Natural killer cell (primary cell): ENCODE measurements at regions not wholly inside any gene's neighbourhood (a gene's known extent, or its start where the extent isn't known, plus 50 kb on each side); places are given as distances from the start of the nearest gene placed in this dataset.

ENCODE experiments used
- ATAC-seq, 3 donors: fragments of 150-1000 bp in 2 of 3; fragments of 200-7000 bp in 1 of 3; cut with Tn5 transposase; 1 replicate in 1 of 3; 2 replicates in 2 of 3; pipeline ENCODE4 v1.10.0; 2021; ENCODE audit warnings: mild to moderate bottlenecking in 2 of 3, moderate library complexity in 2 of 3
- DNase-seq, 2 donors: peaks; one replicate each; pipeline versions ENCODE4 v3.0.0 to v3.0.0-alpha.2; 2013 to 2021; ENCODE audit warnings: mixed read lengths in 1 of 2
- H3K27ac ChIP-seq: one replicate; pipeline ENCODE4 v1.5.1; 2013; ENCODE audit warnings: mild to moderate bottlenecking, low read length
- H3K27me3 ChIP-seq: one replicate; pipeline ENCODE4 v1.6.1; 2013; ENCODE audit warnings: low read length; ENCODE audit not compliant: control insufficient read depth, insufficient read depth
- H3K36me3 ChIP-seq: one replicate; pipeline ENCODE4 v1.6.1; 2013; ENCODE audit warnings: low read length; ENCODE audit not compliant: control insufficient read depth, insufficient read depth
- H3K4me1 ChIP-seq: one replicate; pipeline ENCODE4 v1.6.1; 2013; ENCODE audit warnings: low read length; ENCODE audit not compliant: control insufficient read depth, insufficient read depth
- H3K4me3 ChIP-seq: one replicate; pipeline ENCODE4 v1.5.1; 2013; ENCODE audit warnings: low read length
- H3K9me3 ChIP-seq: one replicate; pipeline ENCODE4 v1.6.1; 2013; ENCODE audit warnings: low read length; ENCODE audit not compliant: control insufficient read depth, insufficient read depth
- H3K27ac Mint-ChIP-seq, 2 donors: one replicate each; pipeline ENCODE4 v1.8.0; 2022; ENCODE audit warnings: mild to moderate bottlenecking in 2 of 2, mixed read lengths in 2 of 2, moderate library complexity in 1 of 2
- H3K27me3 Mint-ChIP-seq, 2 donors: one replicate each; pipeline ENCODE4 v1.8.0; 2022; ENCODE audit warnings: low read depth in 2 of 2, mixed read lengths in 2 of 2
- H3K36me3 Mint-ChIP-seq: one replicate; pipeline ENCODE4 v1.8.0; 2022; ENCODE audit warnings: mixed read lengths
- H3K4me1 Mint-ChIP-seq, 2 donors: one replicate each; pipeline ENCODE4 v1.8.0; 2022; ENCODE audit warnings: mixed read lengths in 2 of 2
- H3K4me3 Mint-ChIP-seq: one replicate; pipeline ENCODE4 v1.8.0; 2022; ENCODE audit warnings: mild to moderate bottlenecking, moderate library complexity, mixed read lengths
- H3K9me3 Mint-ChIP-seq, 2 donors: one replicate each; pipeline ENCODE4 v1.8.0; 2022; ENCODE audit warnings: mixed read lengths in 2 of 2
- WGBS: methylation state at CpG from one replicate; pipeline ENCODE4 v1.1.7; 2013; ENCODE audit warnings: missing lambda C conversion rate; ENCODE audit not compliant: insufficient coverage; 5-methylcytosine and 5-hydroxymethylcytosine counted together
- intact Hi-C: fragments of 100-400 bp; cut with micrococcal nuclease; formaldehyde crosslinking; loops from one replicate; pipeline ENCODE4 v1.14.2; 2022
- TF ChIP-seq, protein P1 (sequence below): fragments of 200-600 bp; IDR thresholded peaks from one replicate; pipeline ENCODE4 v1.8.0; 2022; ENCODE audit warnings: antibody characterized with exemption

DNA sequence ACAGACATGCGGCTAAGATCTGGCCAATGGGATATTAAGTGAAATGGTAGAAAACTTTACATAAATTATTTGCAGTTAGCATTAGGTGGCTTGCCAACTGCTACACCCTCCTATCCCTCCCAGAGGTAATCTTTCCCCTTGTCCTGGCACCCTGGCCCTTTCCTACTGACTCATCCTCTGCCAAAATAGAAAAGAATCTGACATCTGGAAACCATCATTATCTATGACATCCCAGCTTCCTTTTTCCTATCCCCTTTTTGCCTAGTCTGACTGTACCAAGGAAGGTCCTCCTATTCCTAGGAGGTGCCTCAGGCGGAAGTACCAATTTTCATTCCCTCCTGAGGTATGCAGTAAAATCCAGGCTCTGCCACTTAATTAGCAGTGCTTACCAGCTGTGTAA lies 163.6 kb upstream of the KLF3 start:
- H3K27ac ChIP-seq: no peak overlapping the region
- 100% methylated on average over 1 of the region's 2 CpGs for WGBS
- ATAC-seq: no peak
- H3K27me3 Mint-ChIP-seq: peaks cover 0 to 8% of the 10 kb centered on the region in 2 donors
- H3K27me3 ChIP-seq: no peaks in the 10 kb centered on the region
- intact Hi-C loops: no loop called here
- H3K4me1 Mint-ChIP-seq: peaks cover 0 to 9% of the 10 kb centered on the region in 2 donors
- no peak overlapping the region for H3K4me3 Mint-ChIP-seq
- no peaks in the 10 kb centered on the region for H3K4me1 ChIP-seq
- no peaks in the 10 kb centered on the region for H3K9me3 Mint-ChIP-seq
- no peak overlapping the region for H3K4me3 ChIP-seq
- TF ChIP-seq, protein P1, sequence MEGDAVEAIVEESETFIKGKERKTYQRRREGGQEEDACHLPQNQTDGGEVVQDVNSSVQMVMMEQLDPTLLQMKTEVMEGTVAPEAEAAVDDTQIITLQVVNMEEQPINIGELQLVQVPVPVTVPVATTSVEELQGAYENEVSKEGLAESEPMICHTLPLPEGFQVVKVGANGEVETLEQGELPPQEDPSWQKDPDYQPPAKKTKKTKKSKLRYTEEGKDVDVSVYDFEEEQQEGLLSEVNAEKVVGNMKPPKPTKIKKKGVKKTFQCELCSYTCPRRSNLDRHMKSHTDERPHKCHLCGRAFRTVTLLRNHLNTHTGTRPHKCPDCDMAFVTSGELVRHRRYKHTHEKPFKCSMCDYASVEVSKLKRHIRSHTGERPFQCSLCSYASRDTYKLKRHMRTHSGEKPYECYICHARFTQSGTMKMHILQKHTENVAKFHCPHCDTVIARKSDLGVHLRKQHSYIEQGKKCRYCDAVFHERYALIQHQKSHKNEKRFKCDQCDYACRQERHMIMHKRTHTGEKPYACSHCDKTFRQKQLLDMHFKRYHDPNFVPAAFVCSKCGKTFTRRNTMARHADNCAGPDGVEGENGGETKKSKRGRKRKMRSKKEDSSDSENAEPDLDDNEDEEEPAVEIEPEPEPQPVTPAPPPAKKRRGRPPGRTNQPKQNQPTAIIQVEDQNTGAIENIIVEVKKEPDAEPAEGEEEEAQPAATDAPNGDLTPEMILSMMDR: no peak
- DNase-seq: no peak
- no peaks in the 10 kb centered on the region for H3K36me3 ChIP-seq
- no peaks in the 10 kb centered on the region for H3K36me3 Mint-ChIP-seq
- H3K27ac Mint-ChIP-seq: no peak overlapping the region
- H3K9me3 ChIP-seq: no peaks in the 10 kb centered on the region

DNA sequence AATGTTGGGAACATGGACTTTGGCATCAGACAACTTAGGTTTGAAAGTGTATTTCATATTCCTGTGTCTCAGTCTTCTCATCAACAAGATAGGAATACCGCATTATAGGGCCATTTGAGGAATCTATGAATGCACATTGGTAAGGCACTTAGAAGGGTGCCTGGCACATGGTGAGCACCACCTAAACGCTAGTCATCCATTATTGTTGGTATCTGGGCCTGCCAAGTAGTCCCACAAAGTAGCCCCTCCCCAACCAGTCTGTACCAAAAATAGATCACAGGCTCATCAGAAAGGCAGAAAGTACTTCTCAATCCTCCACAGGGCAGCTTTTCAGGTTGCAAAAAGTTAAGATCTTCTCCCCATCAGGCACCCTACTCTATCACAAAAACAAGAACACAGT lies 162.3 kb upstream of the KLF3 start:
- H3K9me3 Mint-ChIP-seq: no peaks in the 10 kb centered on the region
- no peaks in the 10 kb centered on the region for H3K36me3 Mint-ChIP-seq
- no peak for ATAC-seq
- Histone ChIP-seq H3K4me3 (no peak overlapping the region), H3K27me3 (no peaks in the 10 kb centered on the region), H3K9me3 (no peaks in the 10 kb centered on the region), H3K27ac (no peak overlapping the region), H3K36me3 (no peaks in the 10 kb centered on the region), H3K4me1 (no peaks in the 10 kb centered on the region)
- H3K4me3 Mint-ChIP-seq: no peak overlapping the region
- H3K4me1 Mint-ChIP-seq: peaks cover 0 to 15% of the 10 kb centered on the region in 2 donors
- peaks cover 4 to 8% of the 10 kb centered on the region in 2 donors for H3K27me3 Mint-ChIP-seq
- WGBS: 76% methylated on average over 2 of the region's 2 CpGs
- no peak for DNase-seq
- H3K27ac Mint-ChIP-seq: no peak overlapping the region
- intact Hi-C loops: no loop called here
- TF ChIP-seq, protein P1: no peak

DNA sequence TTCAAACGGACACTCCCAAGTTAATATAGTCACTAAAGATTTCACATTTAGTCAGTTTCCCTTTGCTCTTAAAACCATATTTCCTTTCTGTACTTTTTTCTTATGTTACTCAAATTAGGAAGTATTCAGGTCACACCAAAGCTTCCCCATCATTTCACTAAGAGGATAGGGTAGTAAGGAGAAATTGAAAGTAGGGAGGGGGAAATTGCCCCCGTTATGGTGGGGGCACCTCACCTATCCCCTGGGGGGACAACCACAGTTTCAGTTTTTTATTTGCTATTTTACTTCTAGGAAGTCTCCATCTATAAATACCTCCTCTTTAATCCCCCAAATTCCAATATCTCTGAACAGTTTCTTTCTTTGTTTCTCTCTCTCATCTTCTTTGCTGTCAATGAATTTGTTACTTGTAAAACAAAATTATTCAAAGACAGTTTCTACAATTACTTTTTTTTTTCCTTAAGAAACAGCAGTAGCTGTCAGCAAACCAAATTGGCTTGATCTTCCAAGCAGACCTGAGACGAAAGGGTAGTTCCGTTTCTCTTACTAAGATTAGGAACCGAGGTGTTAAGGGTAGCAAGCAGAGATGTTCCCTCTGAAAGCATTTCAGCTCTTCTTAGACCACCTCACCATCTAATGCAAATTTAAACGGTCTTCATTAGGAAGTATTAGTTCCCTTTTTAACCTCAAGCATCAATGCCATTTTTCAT lies 160.2 kb upstream of the KLF3 start:
- TF ChIP-seq, protein P1: no peak

DNA sequence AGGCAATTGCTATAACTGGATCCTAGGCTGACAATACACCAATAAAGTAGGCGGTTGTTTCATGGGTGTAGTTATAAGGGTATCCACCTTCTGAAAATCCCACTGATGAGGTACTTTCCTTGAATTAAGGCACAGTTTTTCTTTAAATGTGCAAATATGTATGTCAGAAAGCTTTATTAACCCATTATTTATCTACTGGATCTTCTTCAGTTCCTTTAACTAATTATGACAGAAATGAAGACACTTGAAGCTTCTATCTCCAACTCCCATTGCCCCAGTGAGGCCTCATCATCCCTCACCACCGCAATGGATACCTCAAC lies 159.6 kb upstream of the KLF3 start:
- TF ChIP-seq, protein P1: no peak
- no peaks in the 10 kb centered on the region for H3K9me3 Mint-ChIP-seq
- H3K36me3 Mint-ChIP-seq: no peaks in the 10 kb centered on the region
- intact Hi-C loops: no loop called here
- ATAC-seq (no peak), DNase-seq (no peak)
- Histone ChIP-seq H3K27me3 (no peaks in the 10 kb centered on the region), H3K27ac (no peak overlapping the region), H3K4me1 (peaks cover 12% of the 10 kb centered on the region), H3K4me3 (no peak overlapping the region), H3K36me3 (no peaks in the 10 kb centered on the region), H3K9me3 (no peaks in the 10 kb centered on the region)
- H3K4me1 Mint-ChIP-seq: peaks cover 20 to 36% of the 10 kb centered on the region in 2 donors
- 91% methylated on average over 2 of the region's 2 CpGs for WGBS
- peaks cover 6 to 8% of the 10 kb centered on the region in 2 donors for H3K27me3 Mint-ChIP-seq
- H3K4me3 Mint-ChIP-seq: no peak overlapping the region
- no peak overlapping the region for H3K27ac Mint-ChIP-seq

More for the DNA sequence above, 160.2 kb upstream of the KLF3 start:
- Mint-ChIP-seq H3K4me3 (no peak overlapping the region), H3K27ac (no peak overlapping the region), H3K27me3 (peaks cover 6 to 8% of the 10 kb centered on the region in 2 donors), H3K9me3 (no peaks in the 10 kb centered on the region), H3K4me1 (peaks cover 15 to 31% of the 10 kb centered on the region in 2 donors), H3K36me3 (no peaks in the 10 kb centered on the region)
- ATAC-seq (no peak), DNase-seq (no peak)
- H3K4me3 ChIP-seq: no peak overlapping the region
- no peaks in the 10 kb centered on the region for H3K36me3 ChIP-seq
- H3K27me3 ChIP-seq: no peaks in the 10 kb centered on the region
- H3K9me3 ChIP-seq: no peaks in the 10 kb centered on the region
- intact Hi-C loops: no loop called here
- H3K27ac ChIP-seq: no peak overlapping the region
- WGBS: 43% methylated on average over 4 of the region's 6 CpGs
- peaks cover 10% of the 10 kb centered on the region for H3K4me1 ChIP-seq
